H9 (cell line): ENCODE measurements at regions not wholly inside any gene's neighbourhood (a gene's known extent, or its start where the extent isn't known, plus 50 kb on each side); places are given as distances from the start of the nearest gene placed in this dataset.

Experiments used
- DNase-seq: peaks from one replicate; pipeline ENCODE4 v3.0.0-alpha.2; 2017
- H2AFZ ChIP-seq: one replicate; pipeline ENCODE4 v1.6.1; 2013; ENCODE audit warnings: mild to moderate bottlenecking, low read length, control low read depth, moderate library complexity
- H2AK5ac ChIP-seq: 2 replicates; pipeline ENCODE4 v1.6.1; 2013; ENCODE audit warnings: low read length, control low read depth, mixed read lengths; ENCODE audit not compliant: insufficient read length
- H2BK120ac ChIP-seq: one replicate; pipeline ENCODE4 v1.6.1; 2013; ENCODE audit warnings: low read depth, mild to moderate bottlenecking, low read length, control low read depth, inconsistent platforms; ENCODE audit not compliant: poor library complexity, severe bottlenecking
- H2BK12ac ChIP-seq: 2 replicates; pipeline ENCODE4 v1.6.1; 2013; ENCODE audit warnings: low read length, control low read depth, mixed read lengths, low read depth; ENCODE audit not compliant: insufficient read length
- H2BK15ac ChIP-seq: 2 replicates; pipeline ENCODE4 v1.6.1; 2013; ENCODE audit warnings: low read depth, low read length, control low read depth
- H2BK20ac ChIP-seq: one replicate; pipeline ENCODE4 v1.6.1; 2013; ENCODE audit warnings: low read depth, mild to moderate bottlenecking, low read length, control low read depth, inconsistent platforms; ENCODE audit not compliant: poor library complexity, severe bottlenecking
- H2BK5ac ChIP-seq: 2 replicates; pipeline ENCODE4 v1.6.1; 2013; ENCODE audit warnings: low read length, control low read depth, mixed read lengths; ENCODE audit not compliant: insufficient read length
- H3K14ac ChIP-seq: 2 replicates; pipeline ENCODE4 v1.6.1; 2013; ENCODE audit warnings: low read length, control low read depth; ENCODE audit not compliant: insufficient read depth
- H3K18ac ChIP-seq: 2 replicates; pipeline ENCODE4 v1.6.1; 2013; ENCODE audit warnings: low read depth, mild to moderate bottlenecking, mixed read lengths, low read length, control low read depth; ENCODE audit not compliant: insufficient read length
- H3K23ac ChIP-seq: 2 replicates; pipeline ENCODE4 v1.6.1; 2013; ENCODE audit warnings: low read length, control low read depth, mixed read lengths, low read depth; ENCODE audit not compliant: insufficient read length
- H3K23me2 ChIP-seq: 2 replicates; pipeline ENCODE4 v1.6.1; 2013; ENCODE audit warnings: low read depth, mild to moderate bottlenecking, mixed read lengths, low read length, control low read depth; ENCODE audit not compliant: insufficient read length, poor library complexity, severe bottlenecking
- H3K27ac ChIP-seq: 2 replicates; pipeline ENCODE4 v1.5.1; 2013; ENCODE audit warnings: low read length, control low read depth, mixed read lengths, low read depth; ENCODE audit not compliant: insufficient read length
- H3K27me3 ChIP-seq: 2 replicates; pipeline ENCODE4 v1.6.1; 2013; ENCODE audit warnings: low read length, control low read depth, inconsistent platforms; ENCODE audit not compliant: insufficient read depth
- H3K4ac ChIP-seq: 2 replicates; pipeline ENCODE4 v1.6.1; 2013; ENCODE audit warnings: low read depth, mild to moderate bottlenecking, control low read depth, inconsistent platforms, low read length, moderate library complexity
- H3K4me1 ChIP-seq: 2 replicates; pipeline ENCODE4 v1.6.1; 2013; ENCODE audit warnings: low read length, control low read depth, inconsistent platforms; ENCODE audit not compliant: insufficient read depth
- H3K4me2 ChIP-seq: 2 replicates; pipeline ENCODE4 v1.6.1; 2013; ENCODE audit warnings: low read length, control low read depth, mixed read lengths; ENCODE audit not compliant: insufficient read length, insufficient read depth
- H3K56ac ChIP-seq: 2 replicates; pipeline ENCODE4 v1.6.1; 2013; ENCODE audit warnings: low read depth, mild to moderate bottlenecking, mixed read lengths, low read length, control low read depth; ENCODE audit not compliant: insufficient read length
- H3K79me1 ChIP-seq: 2 replicates; pipeline ENCODE4 v1.6.1; 2013; ENCODE audit warnings: low read depth, mild to moderate bottlenecking, moderate library complexity, low read length, control low read depth, inconsistent platforms; ENCODE audit not compliant: insufficient read depth, poor library complexity, severe bottlenecking
- H3K79me2 ChIP-seq: 2 replicates; pipeline ENCODE4 v1.6.1; 2013; ENCODE audit warnings: low read length, control low read depth, inconsistent platforms; ENCODE audit not compliant: insufficient read depth
- H3K9ac ChIP-seq: 2 replicates; pipeline ENCODE4 v1.6.1; 2013; ENCODE audit warnings: low read length, control low read depth, mixed read lengths; ENCODE audit not compliant: insufficient read length; ENCODE audit errors: extremely low read depth
- H3K9me3 ChIP-seq: one replicate; pipeline ENCODE4 v1.6.1; 2013; ENCODE audit warnings: low read depth, low read length, inconsistent platforms; ENCODE audit not compliant: control insufficient read depth
- H3T11ph ChIP-seq: one replicate; pipeline ENCODE4 v1.6.1; 2013; ENCODE audit warnings: mild to moderate bottlenecking, low read length, control low read depth, inconsistent platforms
- H4K20me1 ChIP-seq: one replicate; pipeline ENCODE4 v1.6.1; 2013; ENCODE audit not compliant: control insufficient read depth, insufficient read length, insufficient read depth
- H4K5ac ChIP-seq: 2 replicates; pipeline ENCODE4 v1.6.1; 2013; ENCODE audit warnings: low read depth, mild to moderate bottlenecking, mixed read lengths, low read length, control low read depth; ENCODE audit not compliant: insufficient read length
- H4K8ac ChIP-seq: replicated peaks from 2 replicates; pipeline ENCODE4 v1.6.1; 2013; ENCODE audit warnings: low read length, control low read depth, mixed read lengths, low read depth; ENCODE audit not compliant: insufficient read length
- H4K91ac ChIP-seq: 2 replicates; pipeline ENCODE4 v1.6.1; 2013; ENCODE audit warnings: low read depth, mild to moderate bottlenecking, moderate library complexity, mixed read lengths, low read length, control low read depth; ENCODE audit not compliant: insufficient read length
- H3K27ac Mint-ChIP-seq, 3 experiments: 2 replicates in 2 of 3; 3 replicates in 1 of 3; pipeline ENCODE4 v1.8.0; 2020 to 2021; ENCODE audit warnings: mixed read lengths in 3 of 3, mild to moderate bottlenecking in 1 of 3, moderate library complexity in 1 of 3
- H3K27me3 Mint-ChIP-seq: 2 replicates; pipeline ENCODE4 v1.8.0; 2021; ENCODE audit warnings: low read depth, mild to moderate bottlenecking, moderate library complexity, mixed read lengths
- H3K36me3 Mint-ChIP-seq, 3 experiments: 2 replicates in 2 of 3; 3 replicates in 1 of 3; pipeline ENCODE4 v1.8.0; 2020 to 2021; ENCODE audit warnings: low read depth in 3 of 3, mixed read lengths in 3 of 3; ENCODE audit not compliant: insufficient read depth in 1 of 3
- H3K4me1 Mint-ChIP-seq, 2 experiments: 2 replicates each; pipeline ENCODE4 v1.8.0; 2020; ENCODE audit warnings: mixed read lengths in 2 of 2
- H3K4me3 Mint-ChIP-seq, 2 experiments: 2 replicates in 1 of 2; 3 replicates in 1 of 2; pipeline ENCODE4 v1.8.0; 2020 to 2021; ENCODE audit warnings: mild to moderate bottlenecking in 2 of 2, mixed read lengths in 2 of 2, moderate library complexity in 1 of 2
- H3K9me3 Mint-ChIP-seq, 2 experiments: 2 replicates in 1 of 2; 3 replicates in 1 of 2; pipeline ENCODE4 v1.8.0; 2020; ENCODE audit warnings: mild to moderate bottlenecking in 2 of 2, mixed read lengths in 2 of 2, moderate library complexity in 1 of 2
- CTCF ChIP-seq: fragments of 200-600 bp; sonication (generic); conservative IDR thresholded peaks from 3 replicates; pipeline ENCODE4 v1.8.0; 2021; ENCODE audit warnings: antibody characterized with exemption, mild to moderate bottlenecking
- WGBS: extraction: QIAGEN DNeasy Blood & Tissue Kit; methylation state at CpG from one replicate; pipeline ENCODE4 v1.1.7; 2013; ENCODE audit warnings: missing lambda C conversion rate, low lambda C conversion rate, mixed read lengths; ENCODE audit not compliant: insufficient read length; ENCODE audit errors: extremely low coverage; 5-methylcytosine and 5-hydroxymethylcytosine counted together

GRCh38 chr3:66629150-66629981, 128.5 kb upstream of the LRIG1 start:
- no peak for DNase-seq
- H3K27me3 Mint-ChIP-seq: no peaks in the 10 kb centered on the region
- no peak overlapping the region for H3K4me3 Mint-ChIP-seq
- H3K36me3 Mint-ChIP-seq: no peaks in the 10 kb centered on the region
- Histone ChIP-seq H4K5ac (no peak overlapping the region), H3K23ac (no peak overlapping the region), H3K56ac (no peak overlapping the region), H3T11ph (no peak overlapping the region), H2AK5ac (no peak overlapping the region), H3K18ac (no peak overlapping the region), H2AFZ (peak overlapping the region; percentile 49), H4K20me1 (no peaks in the 10 kb centered on the region), H3K4ac (no peak overlapping the region), H3K23me2 (no peaks in the 10 kb centered on the region), H2BK120ac (no peak overlapping the region), H3K27ac (no peak overlapping the region), H2BK15ac (no peak overlapping the region), H2BK5ac (no peak overlapping the region), H3K27me3 (no peaks in the 10 kb centered on the region), H2BK20ac (no peak overlapping the region), H2BK12ac (no peak overlapping the region), H4K91ac (no peak overlapping the region), H3K9ac (no peak overlapping the region), H3K4me1 (peaks cover 9% of the 10 kb centered on the region; the same call in 1 of the 2 replicates), H3K4me2 (no peak overlapping the region), H4K8ac (no peak overlapping the region), H3K14ac (peak overlapping the region; percentile 31; the same call in 1 of the 2 replicates), H3K79me1 (no peaks in the 10 kb centered on the region), H3K9me3 (no peaks in the 10 kb centered on the region), H3K79me2 (no peaks in the 10 kb centered on the region)
- no peaks in the 10 kb centered on the region for H3K9me3 Mint-ChIP-seq
- no CpG with 5 or more reads among the region's 8 CpGs for WGBS
- H3K27ac Mint-ChIP-seq: no peak overlapping the region
- H3K4me1 Mint-ChIP-seq: peaks cover 21 to 24% of the 10 kb centered on the region in 2 experiments
- TF ChIP-seq CTCF: no peak
